ENCODE measurements at regions not wholly inside any gene's neighbourhood (a gene's known extent, or its start where the extent isn't known, plus 50 kb on each side); places are given as distances from the start of the nearest gene placed in this dataset.

GRCh38 chr12:24759155-24759554 is 189.7 kb downstream of the BCAT1 start:
- ChIA-PET POLR2A (interaction anchor here (0.9 to 1.5 kb wide), 2 partner anchors 9 to 11 kb away, joined by 3 to 4 read pairs; no protein-coding TSS in a partner anchor), CTCF (ENCODE audit: low intra/inter-chr PET ratio, low total read pairs) (no interaction called here)
- Histone ChIP-seq H3K4me3 (replicated peaks in 1 of 3; ENCODE audit: insufficient read depth in 1 of 3, low read depth in 2 of 3, low read length in 3 of 3) (no peak overlapping the region), H2AFZ (ENCODE audit: low read length) (no peak overlapping the region), H3K27ac (ENCODE audit: extremely low read length, insufficient read depth, low read length) (peak overlapping the region; percentile 97), H3K79me2 (ENCODE audit: insufficient read depth, low read length) (no peaks in the 10 kb centered on the region), H3K4me1 (ENCODE audit: insufficient read depth, low read length) (peaks cover 85% of the 10 kb centered on the region), H3K9me3 (ENCODE audit: low read length) (no peaks in the 10 kb centered on the region), H4K20me1 (ENCODE audit: insufficient read depth, low read length) (no peaks in the 10 kb centered on the region), H3K4me2 (ENCODE audit: low read depth, low read length) (no peak overlapping the region), H3K36me3 (replicated peaks in 1 of 2; ENCODE audit: control insufficient read depth in 1 of 2, insufficient read depth in 2 of 2, low read length in 2 of 2) (no peaks in the 10 kb centered on the region), H3K27me3 (ENCODE audit: control insufficient read depth in 1 of 2, insufficient read depth in 2 of 2, low read length in 2 of 2) (no peaks in the 10 kb centered on the region), H3K9ac (ENCODE audit: insufficient read depth, low read depth, low read length) (peak overlapping the region; percentile 79)
- intact Hi-C loops (cut with micrococcal nuclease; ENCODE audit: unreplicated experiment) (loop anchor here (10.0 kb wide), 1 partner anchor 814 kb away; the partner anchor contains the start of gene SOX5), in situ Hi-C loops (cut with HindIII; ENCODE audit: extremely low pct_ligation_motif_present, low pct_unique_long_range_greater_than_20kb) (loop anchor here (10.0 kb wide), 1 partner anchor 814 kb away; the partner anchor contains the start of gene SOX5)
- DNase-seq (ENCODE audit: low spot score) (peak; percentile 25), FAIRE-seq (no peak), ATAC-seq (no peak)
- TF ChIP-seq NFIB (CRISPR knock-in tag; IDR thresholded peaks at IDR 0.05; ENCODE audit: borderline replicate concordance) = no peak
- TF ChIP-seq FOSL2 (CRISPR knock-in tag; IDR thresholded peaks at IDR 0.05) = peak; percentile 81
- WGBS (ENCODE audit: low lambda C conversion rate) = 93% methylated on average over 3 of the region's 3 CpGs
- no TSS peak for BruUV-seq (replicated peaks)

DNA sequence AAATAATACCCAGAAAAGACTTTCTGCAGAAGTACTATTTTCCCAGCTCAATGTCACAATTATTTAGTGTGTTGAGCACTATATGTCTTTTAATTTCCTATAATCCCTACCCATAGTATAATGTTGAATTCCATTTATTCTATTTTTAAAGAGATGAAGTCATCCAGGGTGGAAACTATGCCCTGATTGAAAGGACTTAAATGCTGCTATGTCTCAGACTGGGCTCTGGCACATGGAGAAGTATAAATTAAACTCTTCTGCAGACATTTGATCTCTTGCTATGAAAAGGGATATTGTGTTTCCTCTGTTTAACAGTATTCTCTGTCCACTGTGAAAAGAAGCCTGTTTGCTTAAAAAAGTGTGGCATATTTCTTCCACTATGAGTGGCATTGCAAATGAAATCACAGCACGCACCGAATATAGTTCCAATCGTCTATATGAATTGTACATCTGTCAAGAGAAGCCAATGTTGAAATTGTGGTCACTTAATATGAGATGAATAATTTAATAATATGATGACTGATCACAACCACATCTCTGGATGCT is 192.3 kb downstream of the BCAT1 start:
- H3K79me2 ChIP-seq (ENCODE audit: insufficient read depth, low read length) = peaks cover 5% of the 10 kb centered on the region
- no peak for TF ChIP-seq MTF1 (CRISPR knock-in tag; IDR thresholded peaks at IDR 0.05)
- TF ChIP-seq POLR2G (IDR thresholded peaks at IDR 0.05; ENCODE audit: low read depth, low read length) = no peak
- TF ChIP-seq, protein P1, sequence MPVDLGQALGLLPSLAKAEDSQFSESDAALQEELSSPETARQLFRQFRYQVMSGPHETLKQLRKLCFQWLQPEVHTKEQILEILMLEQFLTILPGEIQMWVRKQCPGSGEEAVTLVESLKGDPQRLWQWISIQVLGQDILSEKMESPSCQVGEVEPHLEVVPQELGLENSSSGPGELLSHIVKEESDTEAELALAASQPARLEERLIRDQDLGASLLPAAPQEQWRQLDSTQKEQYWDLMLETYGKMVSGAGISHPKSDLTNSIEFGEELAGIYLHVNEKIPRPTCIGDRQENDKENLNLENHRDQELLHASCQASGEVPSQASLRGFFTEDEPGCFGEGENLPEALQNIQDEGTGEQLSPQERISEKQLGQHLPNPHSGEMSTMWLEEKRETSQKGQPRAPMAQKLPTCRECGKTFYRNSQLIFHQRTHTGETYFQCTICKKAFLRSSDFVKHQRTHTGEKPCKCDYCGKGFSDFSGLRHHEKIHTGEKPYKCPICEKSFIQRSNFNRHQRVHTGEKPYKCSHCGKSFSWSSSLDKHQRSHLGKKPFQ (CRISPR knock-in tag; IDR thresholded peaks at IDR 0.05; ENCODE audit: insufficient replicate concordance) = no peak
- no peak for TF ChIP-seq ZBTB7A (CRISPR knock-in tag; IDR thresholded peaks at IDR 0.05)
- TF ChIP-seq ZFP62 (CRISPR knock-in tag; IDR thresholded peaks at IDR 0.05) = no peak
- TF ChIP-seq GFI1 (CRISPR knock-in tag; IDR thresholded peaks at IDR 0.05; ENCODE audit: borderline replicate concordance) = no peak
- no peak for TF ChIP-seq SOX13 (IDR thresholded peaks at IDR 0.05)
- TF ChIP-seq SOX13 (CRISPR knock-in tag; conservative IDR thresholded peaks at IDR 0.05 in 1 of 2, IDR thresholded peaks at IDR 0.05 in 1 of 2) = no peak
- TF ChIP-seq CCAR2 (optimal IDR thresholded peaks at IDR 0.05; ENCODE audit: low read depth, low read length) = no peak
- no peak for TF ChIP-seq ZSCAN30 (CRISPR knock-in tag; IDR thresholded peaks at IDR 0.05)
- TF ChIP-seq HOXA9 (CRISPR knock-in tag; IDR thresholded peaks at IDR 0.05; ENCODE audit: borderline replicate concordance) = no peak
- no peak for TF ChIP-seq KLF15 (CRISPR knock-in tag; IDR thresholded peaks at IDR 0.05; ENCODE audit: borderline replicate concordance)
- no peak for TF ChIP-seq HNRNPL (IDR thresholded peaks at IDR 0.05; ENCODE audit: low read depth, low read length)
- no peak for TF ChIP-seq ZNF597 (CRISPR knock-in tag; IDR thresholded peaks at IDR 0.05)
- no peak for TF ChIP-seq ZNF382 (CRISPR knock-in tag; IDR thresholded peaks at IDR 0.05; ENCODE audit: borderline replicate concordance)

More for the DNA sequence above, 192.3 kb downstream of the BCAT1 start:
- Histone ChIP-seq H4K20me1 (ENCODE audit: insufficient read depth, low read length) (no peaks in the 10 kb centered on the region), H3K4me3 (replicated peaks in 1 of 3; ENCODE audit: insufficient read depth in 1 of 3, low read depth in 2 of 3, low read length in 3 of 3) (no peak overlapping the region), H3K36me3 (replicated peaks in 1 of 2; ENCODE audit: control insufficient read depth in 1 of 2, insufficient read depth in 2 of 2, low read length in 2 of 2) (no peaks in the 10 kb centered on the region), H3K9me3 (ENCODE audit: low read length) (no peaks in the 10 kb centered on the region), H3K9ac (ENCODE audit: insufficient read depth, low read depth, low read length) (no peak overlapping the region; the same call in 1 of the 2 replicates), H2AFZ (ENCODE audit: low read length) (no peak overlapping the region), H3K4me1 (ENCODE audit: insufficient read depth, low read length) (peaks cover 98% of the 10 kb centered on the region), H3K27me3 (ENCODE audit: control insufficient read depth in 1 of 2, insufficient read depth in 2 of 2, low read length in 2 of 2) (no peaks in the 10 kb centered on the region), H3K27ac (ENCODE audit: extremely low read length, insufficient read depth, low read length) (peak overlapping the region; percentile 77), H3K4me2 (ENCODE audit: low read depth, low read length) (no peak overlapping the region)
- CTCF ChIA-PET (ENCODE audit: low intra/inter-chr PET ratio, low total read pairs) = no interaction called here
- no peak for ATAC-seq
- in situ Hi-C loops (cut with HindIII; ENCODE audit: extremely low pct_ligation_motif_present, low pct_unique_long_range_greater_than_20kb) = loop anchor here (10.0 kb wide), 1 partner anchor 812 kb away; the partner anchor contains the start of gene SOX5
- intact Hi-C loops (cut with micrococcal nuclease; ENCODE audit: unreplicated experiment) = loop anchor here (10.0 kb wide), 1 partner anchor 812 kb away; the partner anchor contains the start of gene SOX5
- WGBS (ENCODE audit: low lambda C conversion rate) = 99% methylated on average over 3 of the region's 3 CpGs
- no peak for FAIRE-seq
- POLR2A ChIA-PET = no interaction called here
- no peak for DNase-seq (ENCODE audit: low spot score)
- no TSS peak for BruUV-seq (replicated peaks)

All from HepG2 (cell line).